ENCODE measurements at regions not wholly inside any gene's neighbourhood (a gene's known extent, or its start where the extent isn't known, plus 50 kb on each side); places are given as distances from the start of the nearest gene placed in this dataset.

GRCh38 chr9:108786322-108786721 is 69.5 kb downstream of the ACTL7B start:
- TF ChIP-seq EZH2 (IDR thresholded peaks at IDR 0.05; ENCODE audit: insufficient read depth, low read length) (no peak), CTCF (IDR thresholded peaks at IDR 0.05; ENCODE audit: insufficient read depth, low read depth, low read length) (no peak)

All from astrocyte (in vitro differentiated cells and primary cell).